ENCODE measurements at regions not wholly inside any gene's neighbourhood (a gene's known extent, or its start where the extent isn't known, plus 50 kb on each side); places are given as distances from the start of the nearest gene placed in this dataset.

GRCh38 chr3:74346896-74347295 lies 267.6 kb downstream of the CNTN3 start:
- no peak for DNase-seq

- no peak for DNase-seq
Measured at GRCh38 chr3:74345701-74346100, 268.8 kb downstream of the CNTN3 start.

GRCh38 chr3:74344865-74345440 lies 269.5 kb downstream of the CNTN3 start:
- no peak for DNase-seq

GRCh38 chr3:74343391-74343790 lies 271.1 kb downstream of the CNTN3 start:
- no peak for DNase-seq

GRCh38 chr3:74338998-74339397 lies 275.5 kb downstream of the CNTN3 start:
- DNase-seq = no peak

- no peak for DNase-seq
Measured at GRCh38 chr3:74332165-74332564, 282.3 kb downstream of the CNTN3 start.

GRCh38 chr3:74331711-74332110 lies 282.7 kb downstream of the CNTN3 start:
- DNase-seq = no peak

- no peak for DNase-seq
Measured at GRCh38 chr3:74329096-74329495, 285.4 kb downstream of the CNTN3 start.

GRCh38 chr3:74328435-74328834 lies 286.0 kb downstream of the CNTN3 start:
- no peak for DNase-seq

GRCh38 chr3:74315291-74315690 lies 299.2 kb downstream of the CNTN3 start:
- DNase-seq = no peak

GRCh38 chr3:74314696-74315095 lies 299.8 kb downstream of the CNTN3 start:
- no peak for DNase-seq

GRCh38 chr3:74309716-74310115 lies 304.7 kb downstream of the CNTN3 start:
- DNase-seq = no peak

GRCh38 chr3:74304424-74304823 lies 310.0 kb downstream of the CNTN3 start:
- no peak for DNase-seq

GRCh38 chr3:74303711-74304110 lies 310.7 kb downstream of the CNTN3 start:
- no peak for DNase-seq

GRCh38 chr3:74302969-74303368 lies 311.5 kb downstream of the CNTN3 start:
- DNase-seq = no peak

- DNase-seq = no peak
Measured at GRCh38 chr3:74302281-74302680, 312.2 kb downstream of the CNTN3 start.

- no peak for DNase-seq
Measured at GRCh38 chr3:74301056-74301455, 313.4 kb downstream of the CNTN3 start.

- DNase-seq = no peak
Measured at GRCh38 chr3:74295479-74295878, 319.0 kb downstream of the CNTN3 start.

GRCh38 chr3:74288761-74289160 lies 325.7 kb downstream of the CNTN3 start:
- no peak for DNase-seq

GRCh38 chr3:74287557-74287956 lies 326.9 kb downstream of the CNTN3 start:
- DNase-seq = no peak

- DNase-seq = no peak
Measured at GRCh38 chr3:74282202-74282601, 332.3 kb downstream of the CNTN3 start.

- no peak for DNase-seq
Measured at GRCh38 chr3:74281705-74282104, 332.8 kb downstream of the CNTN3 start.

GRCh38 chr3:74273555-74274402 lies 340.7 kb downstream of the CNTN3 start:
- DNase-seq = no peak

- no peak for DNase-seq
Measured at GRCh38 chr3:74273091-74273490, 341.4 kb downstream of the CNTN3 start.

GRCh38 chr3:74271541-74271940 lies 342.9 kb downstream of the CNTN3 start:
- no peak for DNase-seq

Measured in Kasumi-1 (cell line).